Activated CD8-positive, alpha-beta memory T cell treated with anti-CD3 and anti-CD28 coated beads for 36 hours (primary cell): ENCODE measurements at regions not wholly inside any gene's neighbourhood (a gene's known extent, or its start where the extent isn't known, plus 50 kb on each side); places are given as distances from the start of the nearest gene placed in this dataset.

ENCODE experiments used
- CTCF ChIA-PET: fragments of 350-600 bp; sonication (Branson Sonifier 250); formaldehyde crosslinking; loops from one replicate; lab custom pipeline; 2021; ENCODE audit warnings: antibody characterized with exemption; lab: Charles Lee
- POLR2A ChIA-PET: fragments of 350-600 bp; sonication (Branson Sonifier 250); formaldehyde crosslinking; loops from one replicate; lab custom pipeline; 2021; ENCODE audit warnings: antibody characterized with exemption; lab: Charles Lee

- POLR2A ChIA-PET = interaction anchor here (0.6 to 1.2 kb wide), 2 partner anchors 115 to 870 kb away, joined by 3 read pairs; no protein-coding TSS in a partner anchor
- CTCF ChIA-PET = interaction anchor here (1.2 to 1.5 kb wide), 5 partner anchors 9 to 179 kb away, joined by 3 to 9 read pairs (median 4); partner anchors contain the start of gene BCL6
Measured at GRCh38 chr3:187918081-187918644, 172.9 kb upstream of the BCL6 start.

- ChIA-PET POLR2A (no interaction called here), CTCF (interaction anchor here (1.3 to 1.5 kb wide), 2 partner anchors 8 to 174 kb away, joined by 4 to 5 read pairs; partner anchors contain the start of gene BCL6)
Measured at GRCh38 chr3:187919048-187919447, 173.8 kb upstream of the BCL6 start.

- ChIA-PET CTCF (no interaction called here), POLR2A (no interaction called here)
Measured at GRCh38 chr3:187919544-187919943, 174.3 kb upstream of the BCL6 start.

DNA sequence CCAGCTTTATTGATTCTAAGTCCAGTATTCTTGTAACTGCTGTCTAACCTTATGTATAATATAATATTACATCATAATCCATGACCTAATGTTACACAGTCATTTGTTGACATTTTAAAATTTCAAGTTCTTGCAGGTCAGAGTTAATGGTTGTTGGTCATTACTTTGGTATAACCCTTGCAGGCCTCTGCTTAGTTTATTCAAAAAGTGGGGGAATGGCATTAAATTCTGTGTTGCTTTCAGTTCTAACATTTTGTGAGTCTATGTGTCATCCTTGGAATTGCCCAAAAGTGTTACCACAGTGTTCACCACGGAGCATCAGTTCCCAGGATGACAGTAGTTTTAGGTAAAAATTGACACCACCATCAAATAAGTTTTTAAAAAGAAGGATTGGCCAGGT, 174.8 kb upstream of the BCL6 start:
- POLR2A ChIA-PET = no interaction called here
- CTCF ChIA-PET = no interaction called here

- ChIA-PET POLR2A (no interaction called here), CTCF (interaction anchor here (1.6 kb wide), 1 partner anchor 173 kb away, joined by 6 read pairs; no protein-coding TSS in a partner anchor)
Measured at GRCh38 chr3:187920913-187921312, 175.6 kb upstream of the BCL6 start.

GRCh38 chr3:187921391-187922074, 176.3 kb upstream of the BCL6 start:
- ChIA-PET POLR2A (no interaction called here), CTCF (interaction anchor here (0.6 to 1.6 kb wide), 3 partner anchors 174 to 266 kb away, joined by 4 to 6 read pairs (median 4); no protein-coding TSS in a partner anchor)

DNA sequence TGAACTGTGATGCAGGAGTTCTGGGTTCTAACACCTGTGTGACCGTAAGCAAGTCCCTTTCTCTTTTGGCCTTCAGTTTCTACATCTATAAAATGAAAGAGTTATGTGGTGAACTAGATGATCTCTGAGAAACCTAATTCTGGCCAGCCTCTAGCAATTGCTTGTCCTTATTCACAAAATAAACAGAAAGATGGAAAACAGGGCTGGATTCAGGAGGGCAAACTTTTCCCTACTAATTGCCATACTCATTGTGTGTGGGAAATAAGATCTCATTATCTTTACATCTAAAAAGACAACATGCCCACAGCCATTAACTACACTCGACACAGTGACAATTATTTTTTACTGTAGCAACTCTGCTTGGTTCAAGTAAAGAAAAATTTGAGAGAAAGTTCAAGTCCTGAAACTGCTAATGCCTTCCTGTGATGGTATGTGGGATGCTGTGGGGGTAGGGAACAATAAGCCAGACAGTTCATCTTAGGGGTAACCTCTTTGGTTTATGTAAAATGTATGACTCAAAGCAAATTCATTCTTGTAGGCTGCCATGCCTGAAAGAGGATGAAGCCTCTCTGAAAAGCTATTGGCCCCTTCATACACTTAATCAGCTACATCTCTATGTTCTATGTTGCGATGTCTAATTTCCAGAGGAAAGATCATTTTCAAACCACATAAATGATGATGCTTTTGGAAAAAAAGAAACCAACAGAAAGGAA, 177.6 kb upstream of the BCL6 start:
- POLR2A ChIA-PET = interaction anchor here (1.0 kb wide), 2 partner anchors 123 to 177 kb away, joined by 3 to 4 read pairs; partner anchors contain the start of gene BCL6
- CTCF ChIA-PET = interaction anchor here (0.7 kb wide), 1 partner anchor 24 kb away, joined by 3 read pairs; no protein-coding TSS in a partner anchor

DNA sequence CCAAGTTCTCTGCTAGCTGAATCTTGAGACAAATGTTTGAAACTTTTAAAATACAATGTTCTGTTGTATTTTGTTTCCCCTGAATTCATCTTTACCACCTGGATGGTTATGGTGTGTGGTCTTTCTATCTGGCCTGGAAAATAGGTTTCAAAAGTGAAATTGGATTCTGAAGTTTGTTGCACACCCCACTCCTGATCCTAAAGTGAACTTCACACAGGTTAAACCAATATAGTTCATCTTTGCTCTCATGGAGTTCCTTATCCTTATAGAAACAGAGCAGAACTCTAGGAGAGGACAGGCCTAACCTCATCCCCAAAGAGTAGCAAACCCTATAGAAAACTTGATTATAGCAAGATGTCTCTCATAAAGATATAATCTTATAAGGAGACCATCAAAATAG, 179.4 kb upstream of the BCL6 start:
- ChIA-PET CTCF (no interaction called here), POLR2A (no interaction called here)

DNA sequence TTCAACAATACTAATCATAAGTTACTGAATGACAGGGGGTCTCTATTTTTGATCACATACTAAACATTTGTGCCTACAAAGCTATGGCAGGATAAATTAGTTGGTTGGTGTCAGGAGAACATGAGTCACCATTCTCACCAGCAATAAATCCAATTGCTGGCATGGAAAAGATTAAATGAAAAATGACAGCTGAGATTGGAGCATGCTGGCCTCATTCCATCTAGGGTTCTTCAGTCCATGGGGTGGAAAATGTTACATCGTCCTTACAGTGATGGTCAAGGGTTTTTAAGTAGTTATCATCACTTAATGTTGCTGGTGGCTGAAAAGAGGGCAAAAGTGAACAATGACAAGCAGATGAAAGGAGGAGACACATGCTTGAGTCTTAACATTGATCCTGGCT, 180.1 kb upstream of the BCL6 start:
- POLR2A ChIA-PET = interaction anchor here (1.1 kb wide), 1 partner anchor 180 kb away, joined by 3 read pairs; the partner anchor contains the start of gene BCL6

DNA sequence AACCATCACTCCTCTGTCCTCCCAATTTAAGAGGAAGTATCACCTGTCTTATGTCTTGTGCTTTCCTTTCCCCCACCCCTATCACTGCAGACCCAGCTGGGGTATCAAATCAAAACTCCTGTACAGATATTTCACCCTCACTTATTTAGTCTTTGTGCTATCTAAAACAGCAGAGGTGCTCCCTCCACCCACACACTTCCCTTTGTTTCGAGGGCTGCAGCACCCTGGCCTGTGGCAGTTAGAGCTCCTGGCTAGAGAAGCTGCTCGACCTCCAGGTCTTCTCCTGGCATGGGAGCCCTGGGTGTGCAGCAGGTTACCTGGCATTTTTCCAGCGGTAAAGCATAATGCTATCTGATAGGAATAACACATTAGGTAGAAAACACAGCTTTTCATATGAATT, 181.4 kb upstream of the BCL6 start:
- ChIA-PET CTCF (interaction anchor here (1.3 to 2.2 kb wide), 4 partner anchors 8 to 186 kb away, joined by 3 to 10 read pairs (median 4); no protein-coding TSS in a partner anchor), POLR2A (interaction anchor here (0.7 kb wide), 1 partner anchor 372 kb away, joined by 3 read pairs; no protein-coding TSS in a partner anchor)

More for the DNA sequence above, 180.1 kb upstream of the BCL6 start:
- CTCF ChIA-PET = interaction anchor here (1.3 kb wide), 1 partner anchor 125 kb away, joined by 4 read pairs; no protein-coding TSS in a partner anchor

DNA sequence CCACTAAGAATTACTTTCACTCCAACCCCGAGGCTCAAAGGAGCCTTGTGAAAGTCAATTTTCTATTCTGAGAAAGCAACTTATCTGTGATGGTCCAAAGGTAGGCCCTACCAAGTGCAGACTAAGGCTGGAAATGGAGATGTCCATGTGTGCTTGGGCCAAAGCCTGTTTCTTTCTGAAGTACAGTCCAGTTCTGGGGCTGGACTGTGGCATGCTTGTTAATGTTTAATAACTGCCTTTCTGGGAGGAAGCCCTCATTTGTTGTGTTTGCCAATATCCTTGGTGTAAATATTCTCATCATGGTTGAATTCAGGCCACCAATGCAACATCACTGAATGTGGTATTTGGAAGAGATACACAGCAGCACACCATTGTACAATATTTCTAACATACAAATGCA, 182.3 kb upstream of the BCL6 start:
- CTCF ChIA-PET = interaction anchor here (1.4 to 2.2 kb wide), 3 partner anchors 9 to 187 kb away, joined by 5 to 10 read pairs (median 6); no protein-coding TSS in a partner anchor
- POLR2A ChIA-PET = interaction anchor here (0.6 kb wide), 1 partner anchor 35 kb away, joined by 3 read pairs; no protein-coding TSS in a partner anchor

DNA sequence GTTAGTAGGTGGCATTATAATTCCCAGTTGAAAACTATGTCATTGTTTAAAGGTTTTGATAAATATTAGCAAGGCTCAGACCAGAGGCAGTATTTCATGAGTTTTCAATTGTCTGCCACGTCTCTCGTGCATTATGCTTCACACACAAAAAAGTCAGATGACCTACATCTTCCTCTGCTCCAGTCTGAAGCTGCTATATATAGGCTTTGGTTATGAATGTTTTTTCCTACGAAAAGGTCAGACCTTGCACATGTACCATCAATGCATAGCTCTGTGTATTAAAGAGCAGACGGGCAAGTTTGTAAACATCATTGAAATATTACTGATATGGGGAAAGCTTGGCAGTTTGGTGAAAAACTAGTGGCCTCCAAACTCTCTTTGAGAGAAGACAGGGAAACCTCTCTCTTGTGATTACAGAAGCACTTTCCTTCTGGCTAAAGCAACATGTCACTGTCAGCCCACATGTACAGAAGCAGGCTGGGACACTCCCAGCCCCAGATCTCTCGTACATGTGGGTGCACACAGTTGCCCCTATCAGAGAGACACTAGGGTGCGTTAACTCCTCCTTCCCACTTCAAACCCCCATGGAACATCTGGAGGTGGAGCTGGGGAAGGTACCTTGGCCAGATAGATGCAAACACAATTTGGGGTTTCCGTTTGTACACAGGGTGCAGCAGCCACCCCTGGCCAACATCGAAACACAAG, 184.0 kb upstream of the BCL6 start:
- POLR2A ChIA-PET = no interaction called here
- CTCF ChIA-PET = interaction anchor here (1.1 to 1.9 kb wide), 2 partner anchors 183 to 186 kb away, joined by 3 to 6 read pairs; no protein-coding TSS in a partner anchor

DNA sequence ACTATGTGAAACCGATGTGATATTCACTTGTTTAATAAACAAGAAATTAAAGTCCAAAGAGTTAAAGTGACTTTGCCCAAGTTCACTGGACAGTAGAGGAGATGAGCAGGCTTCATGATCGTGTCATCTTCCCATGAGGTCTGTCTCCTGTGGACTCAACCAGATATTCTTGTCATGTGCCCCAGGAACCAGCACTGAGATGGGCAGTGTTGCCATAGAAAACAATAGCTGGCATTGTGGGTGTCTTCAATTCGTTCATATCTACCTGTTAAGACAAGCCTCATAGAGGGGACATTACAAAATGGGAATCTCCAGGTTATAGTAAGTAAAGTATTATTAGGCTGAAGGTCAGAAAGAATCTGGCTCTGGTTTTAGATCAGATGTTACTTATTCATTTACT, 184.8 kb upstream of the BCL6 start:
- ChIA-PET POLR2A (no interaction called here), CTCF (no interaction called here)

- ChIA-PET POLR2A (no interaction called here), CTCF (no interaction called here)
Measured at GRCh38 chr3:187931101-187931500, 185.8 kb upstream of the BCL6 start.

DNA sequence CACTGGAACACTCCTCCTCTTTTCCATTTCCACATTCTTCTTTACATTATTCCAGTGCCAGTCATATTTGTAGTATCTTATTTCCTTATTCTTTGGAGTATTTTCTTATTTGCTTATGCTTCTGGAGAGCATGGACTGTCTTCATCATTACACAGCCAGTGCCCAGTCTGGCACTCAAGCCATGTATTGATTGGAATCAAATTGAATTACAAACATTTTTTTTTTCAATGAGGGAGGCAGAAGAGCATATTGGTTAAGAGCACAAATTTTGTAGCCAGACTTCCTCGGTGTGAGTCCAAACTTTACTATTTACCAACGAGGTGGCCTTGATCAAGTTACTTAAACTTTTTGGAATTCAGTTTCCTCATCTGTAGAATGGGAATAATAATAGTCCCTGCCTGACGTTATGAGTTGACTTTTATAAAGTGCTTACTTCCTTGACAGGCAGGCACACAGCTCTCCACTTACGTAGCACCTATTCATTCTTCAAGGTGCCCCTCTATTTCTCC, 186.6 kb upstream of the BCL6 start:
- ChIA-PET CTCF (no interaction called here), POLR2A (no interaction called here)

GRCh38 chr3:187932530-187932929, 187.3 kb upstream of the BCL6 start:
- ChIA-PET CTCF (no interaction called here), POLR2A (no interaction called here)

- ChIA-PET POLR2A (interaction anchor here (0.8 to 1.1 kb wide), 2 partner anchors 190 to 193 kb away, joined by 3 to 7 read pairs; partner anchors contain the start of gene BCL6), CTCF (interaction anchor here (0.6 to 1.5 kb wide), 4 partner anchors 19 to 197 kb away, joined by 3 to 5 read pairs (median 3); no protein-coding TSS in a partner anchor)
Measured at GRCh38 chr3:187935623-187936156, 190.4 kb upstream of the BCL6 start.

- ChIA-PET POLR2A (no interaction called here), CTCF (interaction anchor here (1.3 to 1.6 kb wide), 2 partner anchors 196 kb away, joined by 5 to 8 read pairs; no protein-coding TSS in a partner anchor)
Measured at GRCh38 chr3:187936676-187937075, 191.4 kb upstream of the BCL6 start.
